Esophagus (tissue), 2 donors: ENCODE measurements at regions not wholly inside any gene's neighbourhood (a gene's known extent, or its start where the extent isn't known, plus 50 kb on each side); places are given as distances from the start of the nearest gene placed in this dataset.

ENCODE experiments used
- H3K27ac ChIP-seq, 2 donors: one replicate each; pipeline ENCODE4 v1.5.1; 2013; ENCODE audit warnings: low read depth in 2 of 2, mild to moderate bottlenecking in 2 of 2, inconsistent platforms in 1 of 2, low read length in 1 of 2, moderate library complexity in 1 of 2
- H3K27me3 ChIP-seq, 2 donors: one replicate each; pipeline ENCODE4 v1.6.1; 2013; ENCODE audit warnings: low read length in 2 of 2, control low read depth in 1 of 2, mild to moderate bottlenecking in 1 of 2; ENCODE audit not compliant: insufficient read depth in 2 of 2, control insufficient read depth in 1 of 2
- H3K36me3 ChIP-seq, 2 donors: one replicate each; pipeline ENCODE4 v1.6.1; 2013; ENCODE audit warnings: low read length in 1 of 2; ENCODE audit not compliant: control insufficient read depth in 2 of 2, insufficient read depth in 2 of 2
- H3K4me1 ChIP-seq, 2 donors: one replicate each; pipeline ENCODE4 v1.6.1; 2013; ENCODE audit warnings: low read length in 1 of 2; ENCODE audit not compliant: control insufficient read depth in 2 of 2, insufficient read depth in 2 of 2
- H3K4me3 ChIP-seq, 2 donors: one replicate each; pipeline ENCODE4 v1.5.1; 2013; ENCODE audit warnings: low read length in 2 of 2, mild to moderate bottlenecking in 2 of 2, low read depth in 1 of 2, moderate library complexity in 1 of 2
- H3K9me3 ChIP-seq, 2 donors: one replicate each; pipeline ENCODE4 v1.6.1; 2013; ENCODE audit warnings: mild to moderate bottlenecking in 2 of 2, low read depth in 1 of 2, low read length in 1 of 2, moderate library complexity in 1 of 2; ENCODE audit not compliant: control insufficient read depth in 2 of 2, insufficient read depth in 1 of 2
- WGBS, 2 donors: extraction: QIAGEN DNeasy Blood & Tissue Kit; methylation state at CpG; one replicate each; pipeline ENCODE4 v1.1.7; 2013; 5-methylcytosine and 5-hydroxymethylcytosine counted together
- donor health status: healthy with polysubstance abuse.
- donor health status: Bipolar disorder and iron deficiency.

GRCh38 chr3:22977042-22977441 lies 226.1 kb upstream of the UBE2E2 start:
- no peaks in the 10 kb centered on the region for H3K4me1 ChIP-seq
- no peak overlapping the region for H3K4me3 ChIP-seq
- WGBS, 2 donors: 77 to 78% methylated on average over 2 of the region's 2 CpGs
- no peaks in the 10 kb centered on the region for H3K27me3 ChIP-seq
- H3K9me3 ChIP-seq: no peaks in the 10 kb centered on the region
- no peaks in the 10 kb centered on the region for H3K36me3 ChIP-seq
- no peak overlapping the region for H3K27ac ChIP-seq

- 70 to 80% methylated on average over 3 of the region's 3 CpGs for WGBS, 2 donors
- H3K27ac ChIP-seq: no peak overlapping the region
- no peaks in the 10 kb centered on the region for H3K27me3 ChIP-seq
- no peaks in the 10 kb centered on the region for H3K9me3 ChIP-seq
- H3K4me1 ChIP-seq: no peaks in the 10 kb centered on the region
- H3K36me3 ChIP-seq: no peaks in the 10 kb centered on the region
- H3K4me3 ChIP-seq: no peak overlapping the region
Observed at GRCh38 chr3:22977650-22978289, 225.4 kb upstream of the UBE2E2 start.

- H3K27ac ChIP-seq: no peak overlapping the region
- H3K36me3 ChIP-seq: no peaks in the 10 kb centered on the region
- H3K4me1 ChIP-seq: no peaks in the 10 kb centered on the region
- H3K9me3 ChIP-seq: no peaks in the 10 kb centered on the region
- whole genome bisulfite sequencing, 2 donors: 89 to 94% methylated on average over 4 of the region's 4 CpGs
- no peak overlapping the region for H3K4me3 ChIP-seq
- H3K27me3 ChIP-seq: no peaks in the 10 kb centered on the region
Observed at GRCh38 chr3:22979581-22979980, 223.5 kb upstream of the UBE2E2 start.

GRCh38 chr3:22980346-22980745 lies 222.8 kb upstream of the UBE2E2 start:
- Histone ChIP-seq H3K36me3 (no peaks in the 10 kb centered on the region), H3K9me3 (no peaks in the 10 kb centered on the region), H3K27me3 (no peaks in the 10 kb centered on the region), H3K27ac (no peak overlapping the region), H3K4me1 (no peaks in the 10 kb centered on the region), H3K4me3 (no peak overlapping the region)
- 82 to 84% methylated on average over 7 of the region's 7 CpGs for WGBS, 2 donors

- Histone ChIP-seq H3K36me3 (no peaks in the 10 kb centered on the region), H3K27ac (no peak overlapping the region), H3K27me3 (no peaks in the 10 kb centered on the region), H3K4me3 (no peak overlapping the region), H3K4me1 (no peaks in the 10 kb centered on the region), H3K9me3 (peaks cover 2 to 3% of the 10 kb centered on the region in 2 donors)
- 81 to 82% methylated on average over 3 of the region's 3 CpGs for WGBS, 2 donors
Observed at GRCh38 chr3:22981166-22981565, 222.0 kb upstream of the UBE2E2 start.

GRCh38 chr3:22981861-22982260 lies 221.3 kb upstream of the UBE2E2 start:
- Histone ChIP-seq H3K27me3 (no peaks in the 10 kb centered on the region), H3K36me3 (no peaks in the 10 kb centered on the region), H3K9me3 (peaks cover 2 to 3% of the 10 kb centered on the region in 2 donors), H3K27ac (no peak overlapping the region), H3K4me3 (no peak overlapping the region), H3K4me1 (no peaks in the 10 kb centered on the region)
- 45 to 62% methylated on average over 2 of the region's 2 CpGs for WGBS, 2 donors

- Histone ChIP-seq H3K27ac (no peak overlapping the region), H3K27me3 (no peaks in the 10 kb centered on the region), H3K9me3 (peaks cover 2 to 3% of the 10 kb centered on the region in 2 donors), H3K4me1 (no peaks in the 10 kb centered on the region), H3K36me3 (no peaks in the 10 kb centered on the region), H3K4me3 (no peak overlapping the region)
- WGBS, 2 donors: 74 to 81% methylated on average over 7 of the region's 7 CpGs
Observed at GRCh38 chr3:22982981-22983587, 220.0 kb upstream of the UBE2E2 start.

GRCh38 chr3:22986958-22987357 lies 216.2 kb upstream of the UBE2E2 start:
- no peaks in the 10 kb centered on the region for H3K27me3 ChIP-seq
- H3K36me3 ChIP-seq: no peaks in the 10 kb centered on the region
- H3K4me1 ChIP-seq: no peaks in the 10 kb centered on the region
- no peak overlapping the region for H3K4me3 ChIP-seq
- no peak overlapping the region for H3K27ac ChIP-seq
- H3K9me3 ChIP-seq: peaks cover 2 to 10% of the 10 kb centered on the region in 2 donors

- H3K36me3 ChIP-seq: no peaks in the 10 kb centered on the region
Observed at GRCh38 chr3:22988566-22988965, 214.6 kb upstream of the UBE2E2 start.

GRCh38 chr3:22989716-22990115 lies 213.4 kb upstream of the UBE2E2 start:
- WGBS, 2 donors: 91 to 94% methylated on average over 17 of the region's 17 CpGs
- H3K9me3 ChIP-seq: peaks cover 2 to 10% of the 10 kb centered on the region in 2 donors
- no peaks in the 10 kb centered on the region for H3K36me3 ChIP-seq
- no peaks in the 10 kb centered on the region for H3K27me3 ChIP-seq
- H3K27ac ChIP-seq: no peak overlapping the region
- no peaks in the 10 kb centered on the region for H3K4me1 ChIP-seq
- H3K4me3 ChIP-seq: no peak overlapping the region

More at GRCh38 chr3:22988566-22988965, 214.6 kb upstream of the UBE2E2 start:
- no peaks in the 10 kb centered on the region for H3K4me1 ChIP-seq
- peaks cover 2 to 10% of the 10 kb centered on the region in 2 donors for H3K9me3 ChIP-seq
- H3K27me3 ChIP-seq: no peaks in the 10 kb centered on the region
- no peak overlapping the region for H3K4me3 ChIP-seq
- H3K27ac ChIP-seq: no peak overlapping the region
